Panc1 (cell line): ENCODE measurements at regions not wholly inside any gene's neighbourhood (a gene's known extent, or its start where the extent isn't known, plus 50 kb on each side); places are given as distances from the start of the nearest gene placed in this dataset.

Experiments used
- ATAC-seq: fragments of 200-7000 bp; cut with Tn5 transposase; 2 replicates; pipeline ENCODE4 v1.9.1; 2020; ENCODE audit warnings: mild to moderate bottlenecking, moderate library complexity
- BruUV-seq: library from RNA; stranded (reverse); fragments of 400-500 nt; replicated peaks from 2 replicates; lab custom pipeline; 2021; lab: Mats Ljungman, UMichigan
- CTCF ChIA-PET: fragments of 300-600 bp; sonication (Branson Sonifier 250); formaldehyde crosslinking; loops from one replicate; lab custom pipeline; 2022; ENCODE audit warnings: antibody characterized with exemption; lab: Charles Lee
- POLR2A ChIA-PET: fragments of 300-600 bp; sonication (Branson Sonifier 250); formaldehyde crosslinking; loops from one replicate; lab custom pipeline; 2022; ENCODE audit warnings: antibody characterized with exemption; lab: Charles Lee
- DNase-seq: peaks from one replicate; pipeline ENCODE4 v3.0.0-alpha.2; 2010; ENCODE audit warnings: low read depth, low spot score
- H3K27ac ChIP-seq: 2 replicates; pipeline ENCODE4 v1.5.1; 2011; ENCODE audit warnings: mild to moderate bottlenecking, low read length, inconsistent platforms
- H3K27me3 ChIP-seq: fragments of 200-500 bp; sonication (Bioruptor generic); 2 replicates; pipeline ENCODE4 v1.6.0; 2014; ENCODE audit warnings: low read length, inconsistent platforms; ENCODE audit not compliant: control insufficient read depth, insufficient read depth
- H3K36me3 ChIP-seq: fragments of 200-500 bp; sonication (Bioruptor generic); 2 replicates; pipeline ENCODE4 v1.5.1; 2014; ENCODE audit warnings: inconsistent platforms, mild to moderate bottlenecking, low read length, moderate library complexity; ENCODE audit not compliant: control insufficient read depth, insufficient read depth
- H3K4me1 ChIP-seq: 2 replicates; pipeline ENCODE4 v1.5.1; 2011; ENCODE audit warnings: inconsistent platforms, mild to moderate bottlenecking, low read length, moderate library complexity; ENCODE audit not compliant: control insufficient read depth, insufficient read depth
- H3K4me3 ChIP-seq, 2 experiments: 2 replicates each; pipeline ENCODE4 v1.5.1; 2011 to 2012; ENCODE audit warnings: low read depth in 2 of 2, low read length in 2 of 2, mild to moderate bottlenecking in 2 of 2, inconsistent platforms in 1 of 2, moderate library complexity in 1 of 2
- H3K9me3 ChIP-seq: fragments of 200-500 bp; sonication (Bioruptor generic); 2 replicates; pipeline ENCODE4 v1.5.1; 2014; ENCODE audit warnings: low read depth, mild to moderate bottlenecking, inconsistent platforms, low read length, moderate library complexity; ENCODE audit not compliant: control insufficient read depth, insufficient read depth
- CTCF ChIP-seq: fragments of 450-650 bp; IDR thresholded peaks from 2 replicates; pipeline ENCODE4 v1.5.1; 2017; ENCODE audit warnings: mild to moderate bottlenecking
- POLR2AphosphoS5 ChIP-seq: IDR thresholded peaks from 2 replicates; pipeline ENCODE4 v1.6.1; 2012; ENCODE audit warnings: mild to moderate bottlenecking, low read depth, low read length, moderate library complexity
- REST ChIP-seq, 2 experiments: IDR thresholded peaks; 2 replicates each; pipeline ENCODE4 v1.6.1; 2011 to 2012; ENCODE audit warnings: low read depth in 2 of 2, control low read depth in 1 of 2, low read length in 1 of 2, mild to moderate bottlenecking in 1 of 2, moderate library complexity in 1 of 2; ENCODE audit not compliant: insufficient read depth in 1 of 2
- SIN3A ChIP-seq: IDR thresholded peaks from 2 replicates; pipeline ENCODE4 v1.6.1; 2012; ENCODE audit warnings: low read depth, mild to moderate bottlenecking, low read length, moderate library complexity, borderline replicate concordance; ENCODE audit not compliant: insufficient read depth
- TCF7L2 ChIP-seq: IDR thresholded peaks from 2 replicates; pipeline ENCODE4 v1.6.1; 2011; ENCODE audit warnings: mild to moderate bottlenecking, low read depth, low read length, inconsistent platforms
- in situ Hi-C: cut with HindIII; loops from 2 replicates; pipeline ENCODE4 v1.10.0; 2016; ENCODE audit warnings: low sequenced_read_pairs, low pct_unique_long_range_greater_than_20kb
- intact Hi-C: fragments of 100-400 bp; cut with micrococcal nuclease; formaldehyde crosslinking; loops from one replicate; pipeline ENCODE4 v1.10.0; 2022; ENCODE audit not compliant: unreplicated experiment

- no TSS peak for BruUV-seq
- no peaks in the 10 kb centered on the region for H3K9me3 ChIP-seq
- in situ Hi-C loops (no loop called here), intact Hi-C loops (no loop called here)
- no peak overlapping the region for H3K4me3 ChIP-seq
- no peak for DNase-seq
- H3K27ac ChIP-seq = no peak overlapping the region
- ATAC-seq = no peak
- H3K4me1 ChIP-seq = no peaks in the 10 kb centered on the region
- CTCF ChIA-PET = no interaction called here
- H3K36me3 ChIP-seq = no peaks in the 10 kb centered on the region
- H3K27me3 ChIP-seq = no peaks in the 10 kb centered on the region
- TF ChIP-seq SIN3A (no peak), CTCF (no peak), POLR2AphosphoS5 (no peak), REST (IDR thresholded peaks at IDR 0.05; ENCODE audit: insufficient read depth in 1 of 2, low read depth in 2 of 2, low read length in 1 of 2) (no peak), TCF7L2 (no peak)
- POLR2A ChIA-PET = no interaction called here
Measured at GRCh38 chr4:187883836-187884475, 111.6 kb upstream of the ZFP42 start.

GRCh38 chr4:187887906-187888305 lies 107.7 kb upstream of the ZFP42 start:
- no peak overlapping the region for H3K4me3 ChIP-seq
- no peaks in the 10 kb centered on the region for H3K9me3 ChIP-seq
- ATAC-seq (no peak), DNase-seq (no peak)
- H3K4me1 ChIP-seq = no peaks in the 10 kb centered on the region
- no peaks in the 10 kb centered on the region for H3K27me3 ChIP-seq
- ChIA-PET CTCF (no interaction called here), POLR2A (no interaction called here)
- TF ChIP-seq POLR2AphosphoS5 = no peak
- no peak for TF ChIP-seq SIN3A
- TF ChIP-seq TCF7L2 = no peak
- TF ChIP-seq REST (IDR thresholded peaks at IDR 0.05; ENCODE audit: insufficient read depth in 1 of 2, low read depth in 2 of 2, low read length in 1 of 2) = no peak
- TF ChIP-seq CTCF = no peak
- intact Hi-C loops = no loop called here
- no TSS peak for BruUV-seq
- H3K27ac ChIP-seq = no peak overlapping the region
- no peaks in the 10 kb centered on the region for H3K36me3 ChIP-seq
- in situ Hi-C loops = no loop called here
